ENCODE measurements at regions not wholly inside any gene's neighbourhood (a gene's known extent, or its start where the extent isn't known, plus 50 kb on each side); places are given as distances from the start of the nearest gene placed in this dataset.

DNA sequence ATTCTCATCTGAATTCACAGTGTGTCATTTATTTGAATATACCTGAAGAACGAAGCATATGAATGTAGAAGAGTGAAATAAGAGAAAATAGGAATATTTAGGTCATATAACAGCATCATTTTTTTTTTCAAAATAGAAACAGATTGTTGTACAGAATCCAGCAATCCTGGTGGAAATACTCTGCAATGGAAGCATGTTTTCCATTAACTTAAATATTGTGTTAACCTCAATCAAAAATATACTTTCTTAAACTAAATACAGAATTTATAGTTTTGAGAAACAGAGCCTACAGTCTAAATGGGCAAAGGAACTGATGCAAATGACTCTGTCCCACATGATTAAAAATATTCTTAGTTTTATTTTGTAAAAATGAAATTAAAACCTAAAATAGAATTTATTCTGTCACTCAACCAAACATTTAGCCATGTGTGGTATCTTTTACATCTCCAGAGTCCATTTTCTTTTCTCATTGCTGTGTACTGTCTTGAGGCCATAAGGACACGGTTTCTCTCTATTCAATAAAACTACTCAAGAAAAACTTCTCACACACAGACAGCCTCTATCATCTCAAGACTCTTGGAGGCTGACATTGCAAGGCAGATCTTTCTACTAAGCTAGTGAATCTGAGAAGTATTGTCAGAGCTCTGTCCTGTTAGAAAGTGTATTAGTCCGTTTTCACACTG is 322.6 kb downstream of the LTN1 start:
- TF ChIP-seq, protein P1, sequence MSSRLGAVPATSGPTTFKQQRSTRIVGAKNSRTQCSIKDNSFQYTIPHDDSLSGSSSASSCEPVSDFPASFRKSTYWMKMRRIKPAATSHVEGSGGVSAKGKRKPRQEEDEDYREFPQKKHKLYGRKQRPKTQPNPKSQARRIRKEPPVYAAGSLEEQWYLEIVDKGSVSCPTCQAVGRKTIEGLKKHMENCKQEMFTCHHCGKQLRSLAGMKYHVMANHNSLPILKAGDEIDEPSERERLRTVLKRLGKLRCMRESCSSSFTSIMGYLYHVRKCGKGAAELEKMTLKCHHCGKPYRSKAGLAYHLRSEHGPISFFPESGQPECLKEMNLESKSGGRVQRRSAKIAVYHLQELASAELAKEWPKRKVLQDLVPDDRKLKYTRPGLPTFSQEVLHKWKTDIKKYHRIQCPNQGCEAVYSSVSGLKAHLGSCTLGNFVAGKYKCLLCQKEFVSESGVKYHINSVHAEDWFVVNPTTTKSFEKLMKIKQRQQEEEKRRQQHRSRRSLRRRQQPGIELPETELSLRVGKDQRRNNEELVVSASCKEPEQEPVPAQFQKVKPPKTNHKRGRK (CRISPR knock-in tag; IDR thresholded peaks at IDR 0.05; ENCODE audit: borderline replicate concordance): no peak
- TF ChIP-seq, protein P2, sequence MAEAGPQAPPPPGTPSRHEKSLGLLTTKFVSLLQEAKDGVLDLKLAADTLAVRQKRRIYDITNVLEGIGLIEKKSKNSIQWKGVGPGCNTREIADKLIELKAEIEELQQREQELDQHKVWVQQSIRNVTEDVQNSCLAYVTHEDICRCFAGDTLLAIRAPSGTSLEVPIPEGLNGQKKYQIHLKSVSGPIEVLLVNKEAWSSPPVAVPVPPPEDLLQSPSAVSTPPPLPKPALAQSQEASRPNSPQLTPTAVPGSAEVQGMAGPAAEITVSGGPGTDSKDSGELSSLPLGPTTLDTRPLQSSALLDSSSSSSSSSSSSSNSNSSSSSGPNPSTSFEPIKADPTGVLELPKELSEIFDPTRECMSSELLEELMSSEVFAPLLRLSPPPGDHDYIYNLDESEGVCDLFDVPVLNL (CRISPR knock-in tag; IDR thresholded peaks at IDR 0.05; ENCODE audit: borderline replicate concordance, low read depth): no peak
- TF ChIP-seq ZNF671 (CRISPR knock-in tag; IDR thresholded peaks at IDR 0.05) (no peak), NFE2L1 (CRISPR knock-in tag; IDR thresholded peaks at IDR 0.05) (no peak), ZNF138 (CRISPR knock-in tag; conservative IDR thresholded peaks at IDR 0.05) (no peak), NR2C2 (CRISPR knock-in tag; IDR thresholded peaks at IDR 0.05) (no peak), NR3C1 (CRISPR knock-in tag; conservative IDR thresholded peaks at IDR 0.05; ENCODE audit: low read depth) (no peak)
- no peaks in the 10 kb centered on the region for H3K4me1 Mint-ChIP-seq
- no peaks in the 10 kb centered on the region; the same call in 1 of the 2 replicates for H3K27me3 Mint-ChIP-seq (ENCODE audit: low read depth)
- peaks cover 5% of the 10 kb centered on the region; the same call in 1 of the 2 replicates for H3K9me3 Mint-ChIP-seq
- ChIA-PET CTCF (no interaction called here), POLR2A (no interaction called here)
- ATAC-seq (no peak), DNase-seq (ENCODE audit: low spot score) (no peak)
- no peaks in the 10 kb centered on the region for H3K36me3 Mint-ChIP-seq
- H3K4me3 Mint-ChIP-seq: no peak overlapping the region
- no peak overlapping the region for H3K27ac Mint-ChIP-seq

DNA sequence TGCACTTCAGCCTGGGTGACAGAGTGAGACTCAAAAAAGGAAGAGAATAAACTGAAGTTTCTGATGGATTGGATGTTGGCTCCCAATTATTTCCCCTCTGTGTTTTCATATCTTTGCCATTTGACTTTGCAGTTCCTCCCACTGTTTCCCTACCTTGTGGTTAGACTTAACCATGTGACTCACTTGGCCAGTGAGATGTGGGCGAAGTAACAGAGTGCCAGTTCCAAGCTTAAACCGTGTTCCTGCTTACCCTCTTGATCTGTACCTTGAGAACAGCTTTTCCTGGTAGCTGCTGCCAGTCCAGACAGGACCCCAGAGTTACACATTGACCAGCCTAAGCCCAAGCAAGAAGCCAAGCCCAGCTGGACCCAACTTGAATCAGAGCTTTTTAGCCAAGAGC is 323.4 kb downstream of the LTN1 start:
- no peak overlapping the region for H3K27ac Mint-ChIP-seq
- no peak for DNase-seq (ENCODE audit: low spot score)
- TF ChIP-seq, protein P1 (CRISPR knock-in tag; IDR thresholded peaks at IDR 0.05; ENCODE audit: borderline replicate concordance): no peak
- TF ChIP-seq GRHL2 (CRISPR knock-in tag; IDR thresholded peaks at IDR 0.05; ENCODE audit: insufficient replicate concordance, severe bottlenecking): no peak
- TF ChIP-seq, protein P3, sequence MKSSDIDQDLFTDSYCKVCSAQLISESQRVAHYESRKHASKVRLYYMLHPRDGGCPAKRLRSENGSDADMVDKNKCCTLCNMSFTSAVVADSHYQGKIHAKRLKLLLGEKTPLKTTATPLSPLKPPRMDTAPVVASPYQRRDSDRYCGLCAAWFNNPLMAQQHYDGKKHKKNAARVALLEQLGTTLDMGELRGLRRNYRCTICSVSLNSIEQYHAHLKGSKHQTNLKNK (CRISPR knock-in tag; IDR thresholded peaks at IDR 0.05): no peak
- TF ChIP-seq IRF2 (CRISPR knock-in tag; IDR thresholded peaks at IDR 0.05; ENCODE audit: borderline replicate concordance, low read depth): no peak
- H3K4me1 Mint-ChIP-seq: no peaks in the 10 kb centered on the region
- ATAC-seq: no peak
- POLR2A ChIA-PET: no interaction called here
- CTCF ChIA-PET: no interaction called here
- no peaks in the 10 kb centered on the region; the same call in 1 of the 2 replicates for H3K27me3 Mint-ChIP-seq (ENCODE audit: low read depth)
- H3K9me3 Mint-ChIP-seq: peaks cover 2% of the 10 kb centered on the region; the same call in 1 of the 2 replicates
- no peak overlapping the region for H3K4me3 Mint-ChIP-seq
- H3K36me3 Mint-ChIP-seq: no peaks in the 10 kb centered on the region

DNA sequence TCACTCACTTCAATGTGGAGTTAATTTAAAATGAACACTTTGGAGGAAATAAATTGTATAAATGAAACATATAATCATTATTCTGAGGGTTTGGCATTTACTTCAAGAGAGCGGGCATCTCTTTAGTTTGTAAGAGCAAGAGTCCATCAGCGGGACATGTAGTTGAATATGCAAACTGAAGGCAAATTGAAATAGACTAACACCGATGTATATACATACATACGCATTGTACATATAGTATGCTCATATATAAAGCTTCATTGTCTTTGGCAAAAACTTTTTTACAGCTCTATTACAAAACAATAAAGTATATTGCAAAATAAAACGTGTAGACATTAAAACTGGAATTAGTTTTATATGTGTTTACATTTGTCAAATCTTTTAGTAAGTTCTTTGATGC is 328.9 kb downstream of the LTN1 start:
- no peak overlapping the region for H3K27ac Mint-ChIP-seq
- ChIA-PET POLR2A (no interaction called here), CTCF (no interaction called here)
- no peak for ATAC-seq
- no peaks in the 10 kb centered on the region for H3K36me3 Mint-ChIP-seq
- no peaks in the 10 kb centered on the region for H3K9me3 Mint-ChIP-seq
- H3K4me3 Mint-ChIP-seq: no peak overlapping the region
- TF ChIP-seq ZNF232 (CRISPR knock-in tag; IDR thresholded peaks at IDR 0.05) (no peak), OVOL2 (CRISPR knock-in tag; IDR thresholded peaks at IDR 0.05; ENCODE audit: borderline replicate concordance) (no peak), KAT7 (CRISPR knock-in tag; IDR thresholded peaks at IDR 0.05; ENCODE audit: borderline replicate concordance) (no peak), IRF2 (CRISPR knock-in tag; IDR thresholded peaks at IDR 0.05; ENCODE audit: borderline replicate concordance, low read depth) (no peak), SMAD3 (CRISPR knock-in tag; IDR thresholded peaks at IDR 0.05; ENCODE audit: borderline replicate concordance) (no peak), GABPB1 (CRISPR knock-in tag; IDR thresholded peaks at IDR 0.05) (no peak), FOXJ3 (CRISPR knock-in tag; IDR thresholded peaks at IDR 0.05; ENCODE audit: borderline replicate concordance) (no peak)
- TF ChIP-seq, protein P4, sequence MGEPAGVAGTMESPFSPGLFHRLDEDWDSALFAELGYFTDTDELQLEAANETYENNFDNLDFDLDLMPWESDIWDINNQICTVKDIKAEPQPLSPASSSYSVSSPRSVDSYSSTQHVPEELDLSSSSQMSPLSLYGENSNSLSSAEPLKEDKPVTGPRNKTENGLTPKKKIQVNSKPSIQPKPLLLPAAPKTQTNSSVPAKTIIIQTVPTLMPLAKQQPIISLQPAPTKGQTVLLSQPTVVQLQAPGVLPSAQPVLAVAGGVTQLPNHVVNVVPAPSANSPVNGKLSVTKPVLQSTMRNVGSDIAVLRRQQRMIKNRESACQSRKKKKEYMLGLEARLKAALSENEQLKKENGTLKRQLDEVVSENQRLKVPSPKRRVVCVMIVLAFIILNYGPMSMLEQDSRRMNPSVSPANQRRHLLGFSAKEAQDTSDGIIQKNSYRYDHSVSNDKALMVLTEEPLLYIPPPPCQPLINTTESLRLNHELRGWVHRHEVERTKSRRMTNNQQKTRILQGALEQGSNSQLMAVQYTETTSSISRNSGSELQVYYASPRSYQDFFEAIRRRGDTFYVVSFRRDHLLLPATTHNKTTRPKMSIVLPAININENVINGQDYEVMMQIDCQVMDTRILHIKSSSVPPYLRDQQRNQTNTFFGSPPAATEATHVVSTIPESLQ (CRISPR knock-in tag; IDR thresholded peaks at IDR 0.05): no peak
- H3K27me3 Mint-ChIP-seq (ENCODE audit: low read depth): no peaks in the 10 kb centered on the region
- DNase-seq (ENCODE audit: low spot score): no peak
- H3K4me1 Mint-ChIP-seq: peaks cover 3% of the 10 kb centered on the region; the same call in 1 of the 2 replicates
